Mammary epithelial cell (primary cell): ENCODE measurements at regions not wholly inside any gene's neighbourhood (a gene's known extent, or its start where the extent isn't known, plus 50 kb on each side); places are given as distances from the start of the nearest gene placed in this dataset.

Experiments used
- CTCF ChIP-seq, 2 donors: IDR thresholded peaks in 1 of 2; conservative IDR thresholded peaks in 1 of 2; 2 replicates each; pipeline ENCODE4 v1.5.1; 2011 to 2012; ENCODE audit warnings: inconsistent platforms in 2 of 2, low read length in 2 of 2, mild to moderate bottlenecking in 2 of 2, control low read depth in 1 of 2, low read depth in 1 of 2; ENCODE audit not compliant: insufficient read depth in 1 of 2; ENCODE audit errors: extremely low read depth in 1 of 2
- EZH2 ChIP-seq: IDR thresholded peaks from 2 replicates; pipeline ENCODE4 v1.6.1; 2012; ENCODE audit warnings: low read length, inconsistent platforms, borderline replicate concordance

DNA sequence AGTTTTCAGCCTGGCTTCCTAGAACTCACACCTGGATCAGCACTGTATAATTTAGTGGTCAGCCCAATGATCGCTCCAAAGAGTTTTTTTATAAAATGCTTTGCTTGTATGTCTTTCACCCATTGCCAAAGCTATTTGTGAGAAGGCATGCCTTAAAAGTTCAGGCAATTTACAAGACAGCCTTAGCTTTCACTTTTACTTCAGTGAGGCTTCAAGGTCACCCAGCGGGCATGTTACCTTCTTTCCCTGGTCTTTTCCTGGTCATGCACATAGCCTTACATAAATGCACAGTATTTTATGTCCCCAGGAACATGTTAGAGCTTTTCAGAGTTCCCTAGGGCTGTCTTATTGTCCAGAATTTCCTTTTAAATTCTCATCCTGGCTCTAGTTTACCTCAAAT lies 179.9 kb upstream of the TMEM72 start:
- TF ChIP-seq CTCF (conservative IDR thresholded peaks at IDR 0.05 in 1 of 2, IDR thresholded peaks at IDR 0.05 in 1 of 2; ENCODE audit: extremely low read depth in 1 of 2, insufficient read depth in 1 of 2, low read depth in 1 of 2, low read length in 2 of 2): no peak
- no peak for TF ChIP-seq EZH2
